ENCODE measurements at regions not wholly inside any gene's neighbourhood (a gene's known extent, or its start where the extent isn't known, plus 50 kb on each side); places are given as distances from the start of the nearest gene placed in this dataset.

- Histone ChIP-seq H3K4me1 (no peaks in the 10 kb centered on the region), H3K9me3 (no peaks in the 10 kb centered on the region), H3K27me3 (peaks cover 0 to 19% (median 0%) of the 10 kb centered on the region in 3 donors), H3K36me3 (no peaks in the 10 kb centered on the region), H3K27ac (no peak overlapping the region), H3K4me3 (no peak overlapping the region)
- WGBS, 5 donors = 75 to 89% (median 78%) methylated on average over 4 of the region's 4 CpGs
- DNase-seq = no peak
- intact Hi-C loops (cut with DNase I; ENCODE audit: low total_unique reads) = no loop called here
- TF ChIP-seq EP300 (IDR thresholded peaks at IDR 0.05) = no peak
- TF ChIP-seq POLR2AphosphoS5 (IDR thresholded peaks at IDR 0.05) = no peak
- no peak for TF ChIP-seq CTCF (IDR thresholded peaks at IDR 0.05)
- no peak for TF ChIP-seq POLR2A (IDR thresholded peaks at IDR 0.05)
Measured at GRCh38 chr20:58008866-58009265, 219.6 kb downstream of the ANKRD60 start.

GRCh38 chr20:58008413-58008812 lies 220.0 kb downstream of the ANKRD60 start:
- Histone ChIP-seq H3K9me3 (no peaks in the 10 kb centered on the region), H3K36me3 (no peaks in the 10 kb centered on the region), H3K4me1 (no peaks in the 10 kb centered on the region), H3K27me3 (peaks cover 0 to 19% (median 0%) of the 10 kb centered on the region in 3 donors), H3K27ac (no peak overlapping the region), H3K4me3 (no peak overlapping the region)
- intact Hi-C loops (cut with DNase I; ENCODE audit: low total_unique reads) = no loop called here
- WGBS, 5 donors = 81 to 87% (median 84%) methylated on average over 13 of the region's 13 CpGs
- DNase-seq = no peak
- TF ChIP-seq CTCF (IDR thresholded peaks at IDR 0.05) (no peak), POLR2AphosphoS5 (IDR thresholded peaks at IDR 0.05) (no peak), POLR2A (IDR thresholded peaks at IDR 0.05) (no peak), EP300 (IDR thresholded peaks at IDR 0.05) (no peak)

GRCh38 chr20:58007947-58008346 lies 220.5 kb downstream of the ANKRD60 start:
- Histone ChIP-seq H3K27ac (no peak overlapping the region), H3K4me3 (no peak overlapping the region), H3K36me3 (no peaks in the 10 kb centered on the region), H3K9me3 (no peaks in the 10 kb centered on the region), H3K27me3 (peaks cover 0 to 19% (median 0%) of the 10 kb centered on the region in 3 donors), H3K4me1 (no peaks in the 10 kb centered on the region)
- intact Hi-C loops (cut with DNase I; ENCODE audit: low total_unique reads) = no loop called here
- 96 to 100% (median 97%) methylated on average over 2 of the region's 2 CpGs for WGBS, 5 donors
- no peak for TF ChIP-seq POLR2A (IDR thresholded peaks at IDR 0.05)
- TF ChIP-seq POLR2AphosphoS5 (IDR thresholded peaks at IDR 0.05) = no peak
- no peak for TF ChIP-seq CTCF (IDR thresholded peaks at IDR 0.05)
- no peak for TF ChIP-seq EP300 (IDR thresholded peaks at IDR 0.05)
- no peak for DNase-seq

GRCh38 chr20:58006346-58007316 lies 221.8 kb downstream of the ANKRD60 start:
- intact Hi-C loops (cut with DNase I; ENCODE audit: low total_unique reads) = no loop called here
- no peak overlapping the region for H3K27ac ChIP-seq
- no peak for DNase-seq

More at GRCh38 chr20:58006346-58007316, 221.8 kb downstream of the ANKRD60 start:
- H3K9me3 ChIP-seq = no peaks in the 10 kb centered on the region
- no peak for TF ChIP-seq EP300 (IDR thresholded peaks at IDR 0.05)
- no peak for TF ChIP-seq POLR2AphosphoS5 (IDR thresholded peaks at IDR 0.05)
- no peak for TF ChIP-seq POLR2A (IDR thresholded peaks at IDR 0.05)
- no peak for TF ChIP-seq CTCF (IDR thresholded peaks at IDR 0.05)
- no peaks in the 10 kb centered on the region for H3K36me3 ChIP-seq
- no peaks in the 10 kb centered on the region for H3K4me1 ChIP-seq
- H3K27me3 ChIP-seq = peaks cover 0 to 19% (median 0%) of the 10 kb centered on the region in 3 donors
- H3K4me3 ChIP-seq = no peak overlapping the region
- whole genome bisulfite sequencing, 5 donors = 77 to 93% (median 81%) methylated on average over 11 of the region's 11 CpGs
